ENCODE measurements at regions not wholly inside any gene's neighbourhood (a gene's known extent, or its start where the extent isn't known, plus 50 kb on each side); places are given as distances from the start of the nearest gene placed in this dataset.

DNA sequence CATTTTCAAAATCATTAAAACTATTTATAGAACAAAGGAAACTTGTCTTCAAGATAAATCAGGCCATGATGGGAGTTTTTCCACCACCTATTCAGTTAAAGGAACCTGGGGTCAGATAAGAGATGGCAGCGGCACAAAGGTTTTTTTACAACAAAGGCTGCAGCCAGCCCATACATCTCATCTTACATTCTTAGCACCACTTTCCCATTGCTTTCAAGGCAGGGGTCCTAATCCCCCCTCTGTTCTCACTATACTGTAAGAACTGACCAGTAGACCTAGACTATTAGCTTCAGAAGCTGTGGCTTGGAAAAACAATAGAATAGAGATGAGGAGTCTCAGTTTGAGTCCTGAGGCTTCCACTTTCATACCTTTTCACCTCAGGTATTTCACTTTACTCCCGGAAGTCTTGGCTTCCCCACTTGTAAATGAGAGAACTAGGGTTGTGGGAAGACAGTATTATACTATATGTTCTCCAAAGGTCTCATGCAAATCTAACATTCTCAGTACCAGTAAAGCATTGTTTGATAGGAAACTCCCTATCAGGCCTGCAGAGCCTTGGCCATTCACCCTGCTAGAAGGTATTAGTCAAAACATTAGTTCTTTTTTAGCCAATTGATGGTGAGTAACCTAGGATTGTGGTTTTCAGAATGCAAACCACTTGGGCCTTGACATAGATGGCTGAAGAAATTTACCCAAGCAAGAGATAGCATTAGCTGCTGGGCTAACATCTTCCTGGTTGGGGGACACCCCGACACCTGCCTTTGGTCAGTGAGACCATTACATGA is 182.9 kb upstream of the PBDC1 start:
- H3K4me1 Mint-ChIP-seq (ENCODE audit: low read depth): no peaks in the 10 kb centered on the region
- ChIA-PET CTCF (no interaction called here), POLR2A (no interaction called here)
- TF ChIP-seq, protein P1, sequence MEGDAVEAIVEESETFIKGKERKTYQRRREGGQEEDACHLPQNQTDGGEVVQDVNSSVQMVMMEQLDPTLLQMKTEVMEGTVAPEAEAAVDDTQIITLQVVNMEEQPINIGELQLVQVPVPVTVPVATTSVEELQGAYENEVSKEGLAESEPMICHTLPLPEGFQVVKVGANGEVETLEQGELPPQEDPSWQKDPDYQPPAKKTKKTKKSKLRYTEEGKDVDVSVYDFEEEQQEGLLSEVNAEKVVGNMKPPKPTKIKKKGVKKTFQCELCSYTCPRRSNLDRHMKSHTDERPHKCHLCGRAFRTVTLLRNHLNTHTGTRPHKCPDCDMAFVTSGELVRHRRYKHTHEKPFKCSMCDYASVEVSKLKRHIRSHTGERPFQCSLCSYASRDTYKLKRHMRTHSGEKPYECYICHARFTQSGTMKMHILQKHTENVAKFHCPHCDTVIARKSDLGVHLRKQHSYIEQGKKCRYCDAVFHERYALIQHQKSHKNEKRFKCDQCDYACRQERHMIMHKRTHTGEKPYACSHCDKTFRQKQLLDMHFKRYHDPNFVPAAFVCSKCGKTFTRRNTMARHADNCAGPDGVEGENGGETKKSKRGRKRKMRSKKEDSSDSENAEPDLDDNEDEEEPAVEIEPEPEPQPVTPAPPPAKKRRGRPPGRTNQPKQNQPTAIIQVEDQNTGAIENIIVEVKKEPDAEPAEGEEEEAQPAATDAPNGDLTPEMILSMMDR (IDR thresholded peaks at IDR 0.05): no peak
- H3K36me3 Mint-ChIP-seq (ENCODE audit: low read depth): no peaks in the 10 kb centered on the region
- H3K4me3 Mint-ChIP-seq: no peak overlapping the region
- peaks cover 5% of the 10 kb centered on the region for H3K27me3 Mint-ChIP-seq
- intact Hi-C loops (cut with micrococcal nuclease): no loop called here
- no peaks in the 10 kb centered on the region for H3K9me3 Mint-ChIP-seq
- H3K27ac Mint-ChIP-seq: no peak overlapping the region
- DNase-seq: no peak
- no peak for ATAC-seq

DNA sequence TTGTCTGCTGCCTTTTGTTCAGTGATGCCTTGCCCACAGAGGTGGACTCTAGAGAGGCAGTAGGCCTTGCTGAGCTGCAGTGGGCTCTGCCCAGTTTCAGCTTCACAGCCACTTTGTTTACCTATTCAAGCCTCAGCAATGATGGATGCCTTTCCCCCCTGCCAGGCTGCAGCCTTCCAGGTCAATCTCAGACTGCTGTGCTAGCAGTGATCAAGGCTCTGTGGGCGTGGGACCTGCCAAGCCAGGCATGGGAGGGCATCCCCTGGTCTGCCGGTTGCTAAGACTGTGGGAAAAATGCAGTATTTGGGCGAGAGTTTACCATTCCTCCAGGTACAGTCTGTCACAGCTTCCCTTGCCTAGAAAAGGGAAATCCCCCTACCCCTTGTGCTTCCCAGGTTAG is 175.2 kb upstream of the PBDC1 start:
- Mint-ChIP-seq H3K4me3 (no peak overlapping the region), H3K27me3 (no peaks in the 10 kb centered on the region), H3K4me1 (ENCODE audit: low read depth) (no peaks in the 10 kb centered on the region), H3K9me3 (no peaks in the 10 kb centered on the region), H3K36me3 (ENCODE audit: low read depth) (no peaks in the 10 kb centered on the region), H3K27ac (no peak overlapping the region)
- ChIA-PET CTCF (no interaction called here), POLR2A (no interaction called here)
- intact Hi-C loops (cut with micrococcal nuclease): no loop called here
- DNase-seq (no peak), ATAC-seq (no peak)
- TF ChIP-seq, protein P1 (IDR thresholded peaks at IDR 0.05): no peak

DNA sequence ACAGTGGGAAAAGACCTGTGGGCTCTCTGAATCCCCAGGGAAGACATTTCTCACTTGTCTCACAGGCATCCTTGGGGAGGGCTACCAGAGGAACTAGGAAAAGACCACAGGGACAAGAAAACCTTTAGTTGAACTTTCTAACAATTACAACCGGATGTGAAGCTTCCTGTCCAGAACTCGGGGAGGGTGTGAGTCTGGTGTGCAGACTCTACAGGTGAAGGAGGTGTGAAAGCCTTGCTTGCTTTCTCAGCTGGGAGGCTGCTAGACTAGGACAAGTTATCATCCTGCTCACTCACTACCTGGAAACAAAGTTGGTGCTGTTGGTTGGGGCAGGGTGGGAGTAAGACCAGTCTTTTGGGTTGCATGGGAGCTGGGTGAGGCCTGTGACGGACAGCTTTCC is 158.5 kb upstream of the PBDC1 start:
- Mint-ChIP-seq H3K36me3 (ENCODE audit: low read depth) (no peaks in the 10 kb centered on the region), H3K9me3 (no peaks in the 10 kb centered on the region), H3K27me3 (peaks cover 4% of the 10 kb centered on the region), H3K27ac (no peak overlapping the region), H3K4me1 (ENCODE audit: low read depth) (no peaks in the 10 kb centered on the region), H3K4me3 (no peak overlapping the region)
- intact Hi-C loops (cut with micrococcal nuclease): no loop called here
- DNase-seq: no peak
- TF ChIP-seq, protein P1 (IDR thresholded peaks at IDR 0.05): no peak
- CTCF ChIA-PET: no interaction called here
- POLR2A ChIA-PET: no interaction called here
- ATAC-seq: no peak

DNA sequence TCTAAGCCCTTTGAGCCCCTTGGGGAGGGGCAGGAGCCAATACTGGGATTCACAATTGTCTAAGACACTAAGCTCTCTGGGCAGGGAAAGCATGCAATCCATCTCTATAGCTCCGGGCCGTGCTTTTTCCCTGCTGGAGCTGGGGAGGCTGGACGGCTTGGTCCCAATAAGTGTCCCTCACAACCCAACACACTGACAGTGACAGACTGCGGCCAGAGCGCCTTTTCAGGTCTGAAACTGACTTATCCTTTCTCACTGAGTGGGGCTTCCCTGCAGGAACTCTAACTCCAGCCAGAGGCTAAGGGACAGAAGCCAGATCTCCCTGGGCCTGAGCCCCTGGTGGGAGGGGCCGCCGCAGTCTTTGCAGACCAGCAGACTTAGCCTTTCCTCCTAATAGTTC is 146.6 kb upstream of the PBDC1 start:
- H3K27me3 Mint-ChIP-seq: no peaks in the 10 kb centered on the region
- intact Hi-C loops (cut with micrococcal nuclease): no loop called here
- H3K4me3 Mint-ChIP-seq: no peak overlapping the region
- H3K36me3 Mint-ChIP-seq (ENCODE audit: low read depth): no peaks in the 10 kb centered on the region
- no peak overlapping the region for H3K27ac Mint-ChIP-seq
- ATAC-seq (no peak), DNase-seq (no peak)
- ChIA-PET CTCF (no interaction called here), POLR2A (no interaction called here)
- H3K9me3 Mint-ChIP-seq: no peaks in the 10 kb centered on the region
- H3K4me1 Mint-ChIP-seq (ENCODE audit: low read depth): no peaks in the 10 kb centered on the region
- TF ChIP-seq, protein P1 (IDR thresholded peaks at IDR 0.05): no peak

DNA sequence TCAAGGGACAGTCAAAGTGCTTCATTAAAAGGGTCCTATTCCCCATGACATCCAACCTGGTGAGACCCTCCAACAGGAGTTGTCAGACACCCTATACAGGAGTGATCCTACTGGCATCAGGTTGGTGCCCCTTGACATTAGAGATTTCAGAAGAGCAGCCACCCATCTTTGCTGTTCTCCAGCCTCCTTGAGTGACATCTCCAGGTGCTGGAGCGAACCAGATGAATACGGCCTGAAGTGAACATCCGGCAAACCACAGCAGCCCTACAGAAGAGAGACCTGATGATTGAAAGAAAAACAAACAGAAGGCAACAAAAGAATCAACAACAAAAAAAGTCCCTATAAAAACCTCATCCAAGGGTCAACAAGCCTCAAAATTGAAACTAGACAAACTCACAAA is 146.1 kb upstream of the PBDC1 start:
- intact Hi-C loops (cut with micrococcal nuclease): no loop called here

More for the DNA sequence above, 146.1 kb upstream of the PBDC1 start:
- Mint-ChIP-seq H3K4me1 (ENCODE audit: low read depth) (no peaks in the 10 kb centered on the region), H3K27me3 (no peaks in the 10 kb centered on the region), H3K4me3 (no peak overlapping the region), H3K9me3 (no peaks in the 10 kb centered on the region), H3K36me3 (ENCODE audit: low read depth) (no peaks in the 10 kb centered on the region), H3K27ac (no peak overlapping the region)
- ChIA-PET CTCF (no interaction called here), POLR2A (no interaction called here)
- ATAC-seq (no peak), DNase-seq (no peak)
- TF ChIP-seq, protein P1 (IDR thresholded peaks at IDR 0.05): no peak
